GM18517 (cell line): ENCODE measurements at regions not wholly inside any gene's neighbourhood (a gene's known extent, or its start where the extent isn't known, plus 50 kb on each side); places are given as distances from the start of the nearest gene placed in this dataset.
"Not testable (repeated sequence)": the region's sequence is repeated elsewhere in the genome, so short reads cannot be mapped to it uniquely, and the experiment has no call there.

ENCODE experiments used
- ATAC-seq: cut with Tn5 transposase; IDR thresholded peaks from one replicate; pipeline ENCODE4 v1.9.1; 2021; ENCODE audit warnings: mild to moderate bottlenecking, moderate library complexity; ENCODE audit not compliant: unreplicated experiment

DNA sequence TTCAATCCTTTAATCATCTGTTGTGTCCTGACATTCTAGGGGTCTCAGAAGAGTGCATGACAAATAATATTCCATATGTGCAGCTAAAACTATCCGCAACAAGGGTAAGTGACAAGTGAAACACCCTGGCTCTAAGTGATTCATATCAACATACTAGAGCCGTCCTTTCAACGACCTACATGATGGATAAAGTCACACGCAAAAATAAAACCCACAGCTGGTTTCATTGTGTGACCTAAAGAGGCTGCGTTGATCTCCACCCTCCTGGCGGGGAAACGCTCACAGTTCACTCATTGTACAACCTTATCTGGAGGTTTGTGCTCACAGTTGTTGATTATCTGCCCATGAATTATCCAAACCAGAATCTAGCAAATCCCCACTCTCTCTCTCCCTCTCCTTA lies 365.3 kb upstream of the PKN2 start:
- no peak for ATAC-seq

DNA sequence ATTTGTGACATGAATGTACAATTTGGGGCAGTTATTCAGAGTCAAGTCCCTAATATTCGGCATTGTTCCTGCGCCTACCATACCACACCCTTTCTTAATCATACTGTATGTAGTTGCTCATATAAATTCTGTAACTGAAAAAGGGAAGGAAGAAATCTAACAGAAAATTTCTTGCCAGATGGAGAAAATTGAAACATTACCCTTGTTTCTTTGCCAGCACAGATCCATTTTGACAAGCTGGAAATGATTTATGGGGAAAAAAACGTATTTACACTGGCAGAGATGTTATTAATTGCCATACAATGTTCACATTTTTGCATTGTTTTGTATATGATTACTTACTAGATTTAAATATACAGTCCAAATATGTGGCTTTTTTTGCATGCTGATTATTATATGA lies 363.8 kb upstream of the PKN2 start:
- no peak for ATAC-seq

DNA sequence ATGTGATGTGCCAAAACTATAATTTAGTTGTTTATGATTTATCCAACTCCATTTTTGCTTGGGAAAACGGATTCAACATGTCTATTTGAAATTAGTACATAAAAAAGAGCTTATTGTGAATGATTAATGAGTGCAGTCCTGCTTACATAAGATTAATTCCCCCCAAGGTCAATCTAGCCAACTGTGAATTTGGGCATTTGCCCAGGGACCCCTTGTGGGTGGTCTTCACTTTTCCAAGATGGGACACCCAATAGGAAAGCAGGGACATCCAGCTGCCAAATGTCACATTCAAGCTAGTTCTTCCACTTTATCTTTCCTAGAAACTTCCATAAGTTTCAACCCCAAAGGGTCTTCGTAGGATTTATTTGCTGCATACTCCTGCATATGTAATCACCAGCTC lies 362.4 kb upstream of the PKN2 start:
- ATAC-seq, result no peak

DNA sequence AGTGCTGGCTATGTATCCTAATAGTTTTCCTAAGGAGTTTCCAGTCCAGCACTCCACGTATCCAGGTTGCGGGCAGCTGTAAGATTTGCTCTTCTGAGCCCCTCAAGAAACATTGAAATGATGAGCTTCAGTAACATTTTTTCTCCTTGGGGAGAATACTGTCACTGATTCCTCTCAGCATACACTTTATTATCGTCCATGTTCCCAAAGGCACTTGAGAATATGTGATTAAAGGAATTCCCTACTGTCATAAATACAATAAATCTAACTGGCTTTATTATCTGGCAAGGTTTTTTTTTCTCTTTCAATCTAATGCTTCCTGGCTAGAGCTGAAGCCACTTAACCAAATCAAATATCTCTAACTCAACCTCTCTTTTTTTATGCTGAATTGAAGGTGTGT lies 359.2 kb upstream of the PKN2 start:
- no peak for ATAC-seq

- no peak for ATAC-seq
Observed at GRCh38 chr1:88327391-88328267, 356.4 kb upstream of the PKN2 start.

- no peak for ATAC-seq
Observed at GRCh38 chr1:88330201-88330600, 353.9 kb upstream of the PKN2 start.

DNA sequence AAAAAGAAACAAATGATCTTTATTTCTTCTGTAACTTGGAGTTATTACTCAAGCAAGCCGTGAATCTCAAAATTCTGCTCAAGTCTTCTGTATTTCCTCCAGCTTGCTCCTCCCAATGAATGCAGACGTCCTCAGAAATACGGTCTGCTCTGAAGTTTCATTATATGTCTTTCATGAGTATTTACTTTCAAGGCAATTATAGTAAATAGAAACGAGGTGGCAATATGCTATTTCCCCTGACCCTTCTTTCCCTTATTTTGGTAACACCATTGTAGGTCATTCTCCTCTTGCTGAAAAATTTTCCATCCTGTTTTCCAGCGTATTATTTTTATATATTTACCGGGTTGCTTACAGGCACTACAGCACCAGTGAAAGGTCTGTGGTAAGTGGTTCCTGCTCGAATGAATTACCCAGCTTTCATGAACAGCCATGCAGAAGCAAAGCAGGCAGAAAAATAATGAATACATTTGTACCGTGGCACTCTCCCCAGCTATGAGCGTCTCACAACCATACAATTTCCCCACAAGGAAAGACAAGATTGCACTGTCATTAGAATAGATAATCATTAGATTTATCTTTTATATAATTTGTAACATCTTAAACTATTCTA lies 350.9 kb upstream of the PKN2 start:
- no peak for ATAC-seq

DNA sequence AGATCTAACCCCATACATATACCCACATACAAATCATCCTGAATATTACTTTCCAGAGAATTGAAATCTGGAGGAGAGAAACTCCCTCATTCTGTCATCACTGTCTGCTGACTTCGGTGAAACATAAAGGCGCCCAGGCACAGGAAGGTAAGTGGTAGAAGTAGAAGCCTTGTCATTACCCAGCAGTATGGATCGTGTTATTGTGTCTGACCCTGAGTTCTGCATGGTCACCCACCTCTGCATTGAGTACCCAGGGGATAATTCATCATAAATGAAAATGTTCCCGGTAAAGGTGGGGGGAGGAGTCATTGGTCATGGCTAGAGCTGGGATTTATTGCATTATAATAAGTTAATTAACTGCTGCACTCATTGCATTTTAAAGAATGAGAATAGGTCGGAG lies 342.6 kb upstream of the PKN2 start:
- no peak for ATAC-seq

- ATAC-seq, result not testable (repeated sequence)
Observed at GRCh38 chr1:88342081-88342480, 342.0 kb upstream of the PKN2 start.

- ATAC-seq, result no peak
Observed at GRCh38 chr1:88350648-88351047, 333.4 kb upstream of the PKN2 start.

DNA sequence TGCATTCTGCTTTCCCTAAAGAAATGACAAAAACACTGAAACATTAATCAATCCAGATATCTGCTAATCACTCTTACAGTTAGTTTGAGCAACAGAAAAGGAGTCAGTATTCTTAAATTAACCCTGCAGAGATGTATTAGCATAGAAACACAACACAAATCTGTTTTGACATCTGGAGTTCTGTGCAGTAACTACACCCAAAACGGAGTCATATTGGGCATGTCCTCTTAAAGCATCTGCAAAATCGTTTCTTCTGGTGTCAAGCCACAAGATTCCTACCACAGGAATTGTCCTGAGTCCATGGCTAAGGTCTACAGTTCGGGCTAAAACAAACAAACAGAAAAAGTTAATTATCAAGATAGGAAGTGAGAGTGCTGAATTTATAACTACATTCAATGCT lies 332.1 kb upstream of the PKN2 start:
- no peak for ATAC-seq

GRCh38 chr1:88354256-88354655 lies 329.8 kb upstream of the PKN2 start:
- ATAC-seq, result no peak

DNA sequence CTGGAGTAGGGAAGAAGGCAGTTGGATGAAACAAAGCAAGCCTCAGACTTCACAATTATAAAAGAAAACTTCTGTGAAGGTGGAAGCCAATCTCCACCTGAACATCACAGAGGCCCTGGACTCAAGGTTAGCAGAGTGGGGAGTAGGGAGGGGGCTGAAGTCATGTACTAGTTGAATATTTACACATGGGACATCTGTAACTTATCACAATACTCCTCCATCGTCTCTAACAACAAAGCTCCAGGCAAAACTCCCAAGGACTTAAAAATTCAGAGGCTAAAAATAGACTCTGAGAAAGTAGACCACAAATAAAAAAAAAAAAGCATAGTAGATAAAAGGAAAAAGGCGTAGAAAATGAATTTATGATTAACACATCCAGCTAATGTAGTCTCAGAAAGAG lies 326.3 kb upstream of the PKN2 start:
- no peak for ATAC-seq

DNA sequence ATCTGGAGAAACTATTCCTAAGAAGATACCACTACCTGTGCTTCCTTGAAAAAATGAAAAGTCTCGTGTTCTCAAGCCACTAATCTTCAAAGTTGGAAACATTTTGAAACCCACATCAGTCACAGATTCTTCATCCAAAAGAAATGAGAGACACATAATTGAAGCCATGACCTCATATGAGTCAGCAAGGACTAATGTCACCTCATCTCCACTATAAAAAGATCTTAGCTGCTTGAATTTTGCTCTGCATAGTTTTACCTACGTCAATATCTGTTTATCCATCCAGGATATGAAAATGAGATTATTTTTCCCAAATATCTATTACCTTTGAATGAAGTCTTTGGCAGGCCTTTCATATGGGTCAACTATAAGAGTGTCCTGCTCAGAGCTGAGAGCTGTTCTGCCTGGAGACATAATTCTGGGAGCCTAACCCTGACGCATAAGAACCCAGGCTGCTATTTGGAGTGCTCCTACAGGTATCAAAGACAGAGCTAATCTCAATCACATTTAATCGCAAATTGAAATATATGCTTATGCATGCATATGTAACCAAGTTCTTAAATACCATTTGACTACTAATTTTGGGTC lies 312.5 kb upstream of the PKN2 start:
- no peak for ATAC-seq

GRCh38 chr1:88375977-88376376 lies 308.1 kb upstream of the PKN2 start:
- ATAC-seq, result no peak

DNA sequence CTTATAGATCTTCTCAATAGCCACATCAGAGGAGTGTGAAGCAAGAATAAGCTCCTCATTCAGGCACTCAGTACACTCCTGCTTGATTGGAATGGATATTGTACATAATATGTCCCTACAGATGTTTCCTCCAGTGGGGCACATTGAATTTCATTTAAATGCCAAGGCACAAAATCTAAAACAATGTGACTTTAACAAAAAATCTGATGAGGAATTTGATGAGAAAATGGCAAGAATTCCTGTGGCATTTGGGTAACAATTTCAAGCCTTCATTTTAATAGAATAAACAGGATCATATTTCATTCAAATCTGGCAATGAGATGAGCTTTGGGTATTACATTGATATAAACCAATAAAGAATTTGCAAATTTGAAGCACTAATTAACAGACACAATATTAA lies 307.7 kb upstream of the PKN2 start:
- no peak for ATAC-seq

- ATAC-seq, result no peak
Observed at GRCh38 chr1:88378560-88378959, 305.5 kb upstream of the PKN2 start.

DNA sequence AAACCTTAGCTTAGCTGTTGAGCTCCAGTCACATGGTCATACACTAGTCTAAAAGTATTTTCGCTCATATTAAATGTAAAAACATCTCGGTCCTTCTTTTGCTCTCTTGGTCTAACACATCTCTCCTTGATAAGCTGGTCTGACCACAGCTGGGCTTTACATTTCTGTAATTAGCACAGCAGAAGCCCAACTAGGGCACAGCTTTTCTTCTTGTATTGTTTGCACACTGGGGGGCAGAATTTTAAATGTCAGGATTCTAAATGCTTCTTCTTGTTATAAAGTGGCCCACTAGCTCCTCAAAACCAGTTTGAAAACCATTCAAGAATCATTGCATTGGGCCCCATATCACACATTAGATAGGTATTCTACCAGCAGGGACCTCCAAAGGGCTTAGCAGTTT lies 289.1 kb upstream of the PKN2 start:
- no peak for ATAC-seq

DNA sequence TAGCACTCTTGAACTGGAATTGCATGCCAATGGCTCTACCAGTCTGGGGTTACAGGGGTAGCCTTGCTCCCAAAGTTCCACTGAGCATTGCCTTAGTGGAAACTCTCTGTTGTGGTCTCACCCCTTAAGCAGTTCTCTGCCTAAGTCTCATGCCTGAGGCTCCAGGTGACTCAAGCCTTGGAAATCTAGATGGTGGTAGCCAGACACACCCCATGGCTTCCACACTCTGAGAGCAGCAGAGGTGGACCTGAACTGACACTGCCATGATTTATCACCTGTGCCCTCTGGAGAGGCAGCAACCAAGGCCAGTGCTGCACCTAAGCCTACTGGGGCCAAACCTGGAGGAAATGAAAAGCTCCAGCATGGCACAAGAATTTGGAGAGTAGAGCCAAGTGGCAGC lies 285.7 kb upstream of the PKN2 start:
- ATAC-seq, result no peak

DNA sequence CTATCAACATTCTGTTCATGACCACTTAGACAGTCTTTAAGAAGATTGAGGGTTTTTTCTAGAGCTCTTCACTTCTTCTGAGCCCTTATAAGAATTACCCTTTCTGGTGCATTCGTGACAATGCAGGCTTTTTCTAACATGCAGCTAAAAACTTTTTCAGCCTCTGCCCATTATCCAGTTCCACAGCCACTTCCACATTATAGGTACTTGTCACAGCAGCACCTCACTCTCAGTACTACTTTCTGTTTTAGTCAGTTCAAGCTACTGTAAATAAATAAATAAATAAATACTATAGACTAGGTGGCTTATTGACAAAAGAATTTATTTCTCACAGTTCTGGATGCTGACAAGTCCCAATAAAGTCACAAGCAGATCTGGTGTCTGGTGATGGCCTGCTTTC lies 284.4 kb upstream of the PKN2 start:
- ATAC-seq, result peak; percentile 78

DNA sequence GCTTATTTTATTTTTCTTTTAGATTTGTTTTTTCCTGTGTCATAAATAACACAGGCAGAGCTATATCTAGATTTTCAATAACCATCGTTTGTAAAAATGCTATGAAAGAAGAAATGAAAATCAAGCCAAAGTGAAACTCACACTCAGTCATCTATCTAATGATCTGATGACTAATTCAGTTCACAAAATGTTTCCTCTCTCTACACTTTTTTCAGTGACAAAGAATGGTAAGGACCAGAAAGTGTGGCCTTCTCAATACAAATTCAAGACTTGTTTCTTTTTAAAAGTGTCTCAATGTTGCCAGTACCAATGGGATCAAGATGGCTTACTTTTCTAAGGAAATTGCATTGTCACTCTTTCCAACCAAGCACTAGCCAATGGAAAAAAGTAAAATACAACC lies 282.8 kb upstream of the PKN2 start:
- ATAC-seq, result peak; percentile 93

DNA sequence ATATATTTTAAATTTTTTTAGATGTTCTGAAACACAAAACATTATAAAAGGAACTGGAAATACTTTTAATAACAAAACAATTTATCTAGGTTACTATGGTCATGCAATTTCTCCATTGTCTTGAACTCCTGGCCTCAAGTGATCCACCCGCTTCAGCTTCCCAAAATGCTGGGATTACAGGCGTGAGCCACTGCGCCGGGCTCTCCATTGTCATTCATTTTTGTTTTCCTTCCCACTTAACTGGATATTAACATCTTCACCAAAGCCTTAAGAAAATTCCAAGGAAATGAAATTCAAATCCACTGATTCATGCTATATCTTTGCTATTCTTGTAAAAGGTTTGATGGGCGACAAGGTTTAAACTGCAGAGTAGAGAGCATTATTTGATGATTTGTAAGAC lies 279.5 kb upstream of the PKN2 start:
- no peak for ATAC-seq
